T47D (cell line): ENCODE measurements at regions not wholly inside any gene's neighbourhood (a gene's known extent, or its start where the extent isn't known, plus 50 kb on each side); places are given as distances from the start of the nearest gene placed in this dataset.

Experiments used
- DNase-seq, 2 experiments: peaks; one replicate each; pipeline versions ENCODE4 v3.0.0 to v3.0.0-alpha.2; 2011 to 2012; ENCODE audit warnings: low read depth in 1 of 2, low spot score in 1 of 2
- JUND ChIP-seq: IDR thresholded peaks from 2 replicates; pipeline ENCODE4 v1.6.1; 2012; ENCODE audit warnings: low read depth
- in situ Hi-C: cut with HindIII; loops from 2 replicates; pipeline ENCODE4 v1.10.0; 2016; ENCODE audit warnings: low sequenced_read_pairs, low pct_unique_long_range_greater_than_20kb

DNA sequence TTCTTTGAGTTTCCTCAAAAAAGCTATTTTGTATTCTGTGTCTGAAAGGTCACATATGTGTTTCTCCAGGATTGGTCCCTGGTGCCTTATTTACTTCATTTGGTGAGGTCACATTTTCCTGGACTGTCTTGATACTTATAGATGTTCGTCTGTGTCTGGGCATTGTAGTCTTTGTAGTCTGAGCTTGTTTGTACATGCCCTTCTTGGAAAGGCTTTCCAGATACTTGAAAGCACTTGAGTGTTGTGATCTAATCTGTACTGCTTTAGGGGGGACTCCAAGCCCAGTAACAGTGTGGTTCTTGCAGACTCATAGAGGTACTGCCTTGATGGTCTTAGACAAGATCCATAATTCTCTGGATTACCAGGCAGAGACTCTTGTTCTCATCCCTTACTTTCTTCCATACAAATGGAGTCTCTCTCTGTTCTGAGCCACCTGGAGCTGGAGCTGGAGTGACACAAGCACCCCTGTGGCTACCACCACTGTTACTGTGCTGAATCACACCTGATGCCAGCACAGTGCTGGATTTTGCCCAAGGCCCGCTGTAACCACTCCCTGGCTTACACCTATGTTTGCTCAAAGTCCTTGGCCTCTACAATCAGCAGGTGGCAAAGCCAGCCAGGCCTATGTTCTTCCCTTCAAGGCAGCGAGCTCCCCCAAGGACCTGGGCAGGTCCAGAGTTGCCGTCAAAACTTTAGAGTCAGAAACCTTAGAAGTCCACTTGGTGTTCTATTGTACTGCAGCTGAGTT lies 72.3 kb upstream of the EFHC2 start:
- in situ Hi-C loops: no loop called here
- no peak for TF ChIP-seq JUND
- DNase-seq: no peak

DNA sequence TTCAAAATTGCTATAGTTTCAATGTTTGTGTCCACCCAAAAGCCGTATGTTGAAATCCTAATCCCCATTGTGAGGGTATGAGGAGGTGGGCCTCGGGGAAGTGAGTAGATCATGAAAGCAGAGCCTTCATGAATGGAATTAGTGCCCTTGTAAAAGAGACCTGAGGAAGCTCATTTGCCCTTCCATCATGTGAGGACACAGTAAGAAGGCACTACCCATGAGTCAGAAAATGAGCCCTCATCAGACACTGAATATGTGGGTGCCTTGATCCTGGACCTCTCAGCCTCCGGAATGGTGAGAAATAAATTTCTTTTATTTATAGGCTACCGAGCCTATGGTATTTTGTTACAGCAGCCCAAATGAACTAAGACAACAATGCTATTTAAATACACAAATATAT lies 57.7 kb upstream of the EFHC2 start:
- DNase-seq: no peak
- no peak for TF ChIP-seq JUND
- in situ Hi-C loops: no loop called here

DNA sequence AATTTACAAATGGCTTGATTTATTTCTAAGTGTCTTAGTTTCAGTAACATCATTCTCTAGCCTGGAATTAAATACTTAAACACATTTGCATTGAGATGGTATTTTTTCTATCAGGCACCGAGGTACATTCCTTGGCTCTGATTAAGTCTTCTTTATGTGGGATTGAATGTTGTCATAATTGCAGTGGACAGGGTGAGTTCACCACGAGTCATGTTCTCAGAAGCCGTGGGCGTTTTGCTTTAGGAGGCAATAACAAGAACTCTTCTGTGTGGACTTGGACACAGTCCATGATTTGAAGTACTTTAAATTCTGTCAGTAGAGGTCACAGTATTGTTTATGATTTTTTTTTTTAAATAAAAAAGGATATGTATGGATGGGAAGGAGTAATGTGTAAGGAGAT lies 57.1 kb upstream of the EFHC2 start:
- in situ Hi-C loops: no loop called here

DNA sequence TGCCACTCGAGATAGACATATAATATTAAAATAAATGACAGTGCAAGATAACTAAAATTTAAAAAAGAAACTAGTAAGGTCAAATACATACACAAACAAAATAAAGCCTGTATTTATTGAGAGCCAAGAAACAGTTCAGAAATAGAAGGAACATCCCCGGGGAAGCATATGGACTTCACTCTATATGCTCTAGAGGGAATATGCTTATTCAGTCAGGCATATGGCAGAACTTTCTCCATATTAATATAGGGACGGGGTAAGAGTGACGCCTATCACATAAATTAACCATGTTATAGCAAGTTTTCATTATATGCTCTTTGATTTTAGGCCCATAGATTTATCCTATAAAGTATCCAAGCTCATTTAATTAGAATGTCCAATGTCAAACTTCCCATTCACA lies 56.7 kb upstream of the EFHC2 start:
- in situ Hi-C loops: no loop called here
- no peak for TF ChIP-seq JUND
- DNase-seq: no peak

More for the DNA sequence above, 57.1 kb upstream of the EFHC2 start:
- no peak for TF ChIP-seq JUND
- no peak for DNase-seq
